LHCN-M2 (cell line): ENCODE measurements at regions not wholly inside any gene's neighbourhood (a gene's known extent, or its start where the extent isn't known, plus 50 kb on each side); places are given as distances from the start of the nearest gene placed in this dataset.
"Not testable (repeated sequence)": the region's sequence is repeated elsewhere in the genome, so short reads cannot be mapped to it uniquely, and the experiment has no call there.

Experiments
- DNase-seq: peaks from one replicate; pipeline ENCODE4 v3.0.0-alpha.2; 2012; ENCODE audit warnings: low read depth

- DNase-seq: no peak
Measured at GRCh38 chr21:41567901-41568510, 60.0 kb upstream of the TMPRSS2 start.

DNA sequence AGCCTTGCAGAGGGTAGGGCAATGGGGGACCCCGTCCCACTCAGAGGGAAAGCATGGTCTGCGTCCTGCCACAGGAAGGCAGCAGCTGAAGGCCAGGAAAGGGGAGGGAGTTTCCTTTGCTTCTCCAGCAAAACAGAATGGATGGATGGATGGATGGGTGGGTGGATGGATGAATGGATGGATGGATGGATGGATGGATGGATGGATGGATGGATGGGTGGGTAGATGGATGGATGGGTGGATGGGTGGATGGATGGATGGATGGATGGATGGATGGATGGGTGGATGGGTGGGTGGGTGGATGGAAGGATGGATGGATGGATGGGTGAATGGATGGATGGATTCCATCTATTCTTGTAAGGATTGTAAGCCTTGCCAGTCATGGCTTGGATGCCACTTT is 59.3 kb upstream of the TMPRSS2 start:
- DNase-seq: not testable (repeated sequence)

DNA sequence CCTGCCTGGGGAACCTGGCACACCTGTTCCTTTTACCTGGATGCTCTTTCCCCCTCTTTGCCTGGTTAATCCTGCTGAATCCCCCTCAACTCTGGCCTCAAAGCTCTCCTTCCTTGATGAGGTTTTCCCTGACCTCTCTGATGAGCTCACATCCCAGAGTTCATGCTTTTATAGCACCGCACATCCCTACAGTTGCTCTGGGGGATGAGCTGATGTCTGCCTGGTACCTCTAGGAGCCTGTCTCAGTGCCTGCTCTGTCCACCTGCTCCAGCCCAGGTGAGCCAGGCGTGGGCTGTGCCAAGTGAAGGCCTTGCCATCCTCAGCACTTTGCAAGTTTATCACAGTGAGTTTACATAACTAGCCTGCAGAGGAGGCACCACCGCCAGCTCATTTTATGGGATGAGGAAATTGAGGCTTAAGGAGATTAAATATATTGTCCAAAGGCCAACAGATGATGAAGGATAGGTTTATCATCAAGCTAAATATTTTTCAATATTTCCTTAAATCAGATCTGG is 58.6 kb upstream of the TMPRSS2 start:
- no peak for DNase-seq

DNA sequence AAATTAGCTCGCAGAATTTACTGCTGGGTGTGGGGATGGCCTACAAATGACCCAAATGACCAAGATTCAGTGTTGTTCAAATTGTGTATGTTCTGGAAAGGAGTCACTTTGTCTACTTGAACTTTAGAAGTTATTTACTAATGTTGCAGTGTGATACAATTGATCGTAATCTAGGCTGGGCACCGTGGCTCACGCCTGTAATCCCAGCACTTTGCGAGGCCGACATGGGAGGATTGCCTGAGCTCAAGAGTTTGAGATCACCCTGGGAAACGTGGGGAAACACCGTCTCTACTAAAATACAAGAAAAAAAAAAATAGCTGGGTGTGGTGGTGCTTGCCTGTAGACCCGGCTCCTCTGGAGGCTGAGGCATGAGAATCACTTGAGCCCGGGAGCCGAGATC is 57.6 kb upstream of the TMPRSS2 start:
- DNase-seq: no peak

GRCh38 chr21:41564871-41565274 is 56.9 kb upstream of the TMPRSS2 start:
- DNase-seq: peak; percentile 35

- DNase-seq: peak; percentile 21
Measured at GRCh38 chr21:41562101-41563000, 54.4 kb upstream of the TMPRSS2 start.

DNA sequence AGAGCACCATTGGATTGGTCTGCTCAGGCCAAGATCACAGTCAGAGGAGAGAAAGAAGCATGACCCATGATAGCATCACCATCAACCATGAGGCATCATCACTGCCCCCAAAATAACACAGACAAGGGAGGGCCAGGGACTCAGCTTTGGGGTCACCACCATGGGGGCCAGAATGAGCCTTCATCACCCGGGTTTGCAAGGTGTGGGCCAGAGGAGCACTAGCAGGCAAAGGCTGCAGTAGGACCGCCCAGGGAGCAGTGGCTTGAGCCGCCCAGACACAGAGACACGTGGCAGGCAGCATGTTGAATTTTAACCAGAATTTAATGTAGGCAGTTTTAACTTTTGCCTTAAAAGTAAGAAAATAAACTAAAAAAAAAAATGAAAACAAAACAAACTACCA is 53.7 kb upstream of the TMPRSS2 start:
- DNase-seq: no peak

DNA sequence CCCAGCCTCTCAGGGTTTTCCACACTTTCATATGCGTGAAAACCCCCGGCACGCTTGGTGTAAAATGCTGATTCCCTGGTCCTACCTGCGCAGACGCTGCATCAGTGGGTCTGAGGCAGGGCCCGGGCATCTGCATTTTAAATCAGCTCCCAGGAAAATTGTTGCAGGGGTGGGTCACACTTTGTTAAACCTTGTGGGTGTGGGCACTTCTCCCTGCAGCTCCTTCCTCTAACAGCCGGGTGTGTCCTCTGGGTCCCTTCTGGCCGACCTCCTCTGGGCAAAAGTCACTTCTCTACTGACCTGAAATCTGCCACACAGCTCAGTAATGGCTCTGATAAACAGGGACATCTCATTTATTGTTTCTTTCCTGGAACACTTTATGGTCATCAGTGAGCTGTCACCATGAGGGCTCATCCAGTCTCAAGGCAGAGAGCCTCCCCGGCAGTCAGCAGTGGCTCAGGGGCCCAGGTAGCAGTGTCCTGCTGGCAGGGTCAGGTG is 52.8 kb upstream of the TMPRSS2 start:
- DNase-seq: no peak

DNA sequence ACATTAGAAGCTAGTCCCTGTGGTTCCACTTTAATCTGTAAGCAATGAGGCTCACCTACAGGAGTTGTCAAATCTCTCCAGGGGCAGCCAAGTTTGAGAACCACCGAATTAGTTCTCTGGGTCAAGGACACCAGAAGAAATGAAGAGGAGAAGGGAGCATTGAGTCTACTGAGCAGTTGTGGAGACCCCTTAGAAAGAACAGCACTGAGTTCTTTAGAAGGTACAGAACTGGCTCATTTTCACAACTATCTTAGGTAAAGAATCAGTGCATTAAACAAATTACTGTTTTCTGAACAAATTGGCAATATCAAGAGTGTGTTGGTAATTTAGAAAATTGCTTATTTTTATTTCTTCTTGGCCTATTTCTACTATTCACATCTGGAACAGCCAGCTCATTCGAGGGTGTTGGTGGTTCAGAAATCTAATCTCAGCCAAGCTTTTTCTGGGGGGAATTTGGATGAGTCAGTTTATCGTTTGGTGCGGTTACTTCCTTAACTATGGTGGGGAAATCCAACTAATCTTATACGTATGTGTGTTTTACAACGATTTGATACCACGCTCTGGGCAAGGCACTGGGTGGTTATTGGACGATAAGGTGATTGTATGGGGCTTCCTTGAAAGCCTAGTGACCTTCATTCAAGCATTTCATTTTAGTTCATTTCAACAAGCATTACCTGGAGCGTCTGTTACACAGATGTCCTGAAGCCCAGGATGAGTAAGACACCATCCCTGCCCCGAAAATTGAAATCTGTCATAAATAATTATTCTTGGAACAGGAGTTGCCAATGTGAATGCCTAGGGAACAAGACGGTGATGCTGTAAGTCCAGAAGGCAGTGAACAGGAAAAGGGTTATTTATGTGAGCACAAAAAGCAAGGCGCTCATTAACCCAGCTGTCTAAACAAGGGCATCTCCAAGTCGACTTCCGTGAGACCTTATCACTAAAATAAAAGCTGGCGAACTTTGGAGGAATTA is 52.0 kb upstream of the TMPRSS2 start:
- no peak for DNase-seq

- no peak for DNase-seq
Measured at GRCh38 chr21:41558842-41559241, 50.9 kb upstream of the TMPRSS2 start.

DNA sequence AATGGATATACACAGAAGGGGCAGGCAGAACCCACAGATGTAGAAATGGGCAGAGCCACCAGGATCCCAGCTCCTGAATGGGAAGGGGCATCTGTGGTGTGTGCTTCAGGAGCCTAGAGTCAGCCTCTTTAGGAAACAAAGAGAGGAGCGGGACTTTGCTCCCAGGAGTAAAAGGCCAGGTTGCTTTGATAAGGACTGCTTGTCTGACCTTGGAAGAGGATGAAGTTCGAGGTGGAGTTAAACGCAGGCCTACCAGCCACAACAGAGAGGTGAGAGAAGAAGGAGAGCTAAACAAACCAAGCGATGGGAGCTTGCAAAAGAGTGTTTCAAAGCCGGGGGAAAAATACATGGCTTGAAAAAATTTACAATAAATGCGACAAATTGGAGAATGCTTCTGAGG is 49.9 kb upstream of the TMPRSS2 start:
- no peak for DNase-seq
